Right atrium auricular region (tissue), 2 donors: ENCODE measurements at regions not wholly inside any gene's neighbourhood (a gene's known extent, or its start where the extent isn't known, plus 50 kb on each side); places are given as distances from the start of the nearest gene placed in this dataset.

Experiments
- DNase-seq: peaks from one replicate; pipeline ENCODE4 v3.0.0-alpha.2; 2019; ENCODE audit warnings: low spot score
- H3K27ac ChIP-seq, 2 donors: fragments of 200-600 bp; sonication (generic); 1 replicate in 1 of 2; 2 replicates in 1 of 2; pipeline ENCODE4 v1.5.1; 2016 to 2019
- H3K27me3 ChIP-seq, 2 donors: fragments of 200-600 bp; sonication (generic); one replicate each; pipeline versions ENCODE4 v1.5.1 to v1.6.0; 2017 to 2019
- H3K36me3 ChIP-seq: fragments of 200-600 bp; sonication (generic); one replicate; pipeline ENCODE4 v1.5.1; 2016
- H3K4me1 ChIP-seq, 2 donors: fragments of 200-600 bp; sonication (generic); one replicate each; pipeline versions ENCODE4 v1.5.1 to v1.6.0; 2017 to 2019
- H3K4me3 ChIP-seq, 2 donors: fragments of 200-600 bp; sonication (generic); 1 replicate in 1 of 2; 2 replicates in 1 of 2; pipeline ENCODE4 v1.5.1; 2017 to 2019; ENCODE audit warnings: mild to moderate bottlenecking in 1 of 2, moderate library complexity in 1 of 2
- H3K9me3 ChIP-seq, 2 donors: fragments of 200-600 bp; sonication (generic); one replicate each; pipeline ENCODE4 v1.5.1; 2019
- TF ChIP-seq, protein P1 (sequence below), 2 donors: fragments of 200-600 bp; sonication (generic); IDR thresholded peaks; one replicate each; pipeline ENCODE4 v1.5.1; 2019; ENCODE audit warnings: antibody characterized with exemption in 2 of 2

DNA sequence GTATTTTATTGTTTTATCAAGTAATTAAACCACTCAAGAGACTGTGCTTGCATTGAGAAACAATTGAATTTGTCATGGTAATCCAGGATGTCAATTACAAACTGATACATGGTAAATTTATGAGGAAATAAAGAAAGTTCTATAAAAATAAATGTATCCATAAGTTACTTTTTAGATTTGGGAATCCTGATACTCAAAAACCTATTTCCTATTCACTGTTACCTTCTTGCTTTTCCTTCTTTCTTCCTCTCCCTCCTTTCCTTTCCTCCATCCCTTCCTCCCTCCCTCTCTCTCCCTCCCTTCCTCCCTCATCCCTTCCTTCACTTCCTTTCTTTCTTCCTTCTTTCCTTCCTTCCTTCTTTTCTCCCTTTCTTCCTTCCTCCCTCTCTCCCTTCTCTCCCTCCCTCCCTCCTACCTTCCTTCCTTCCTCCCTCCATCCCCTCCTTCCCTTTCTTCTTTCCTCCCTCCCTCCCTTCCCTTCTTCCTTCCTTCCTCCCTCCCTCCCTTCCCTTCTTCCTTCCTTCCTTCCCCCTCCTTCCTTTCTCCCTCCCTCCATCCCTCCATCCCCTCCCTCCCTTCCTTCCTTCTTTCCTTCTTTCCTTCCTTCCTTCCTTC, 1299.1 kb upstream of the ZEB2 start:
- H3K36me3 ChIP-seq = no peaks in the 10 kb centered on the region
- no peaks in the 10 kb centered on the region for H3K4me1 ChIP-seq
- H3K9me3 ChIP-seq = no peaks in the 10 kb centered on the region
- H3K4me3 ChIP-seq = no peak overlapping the region
- H3K27ac ChIP-seq = no peak overlapping the region
- DNase-seq = no peak
- TF ChIP-seq, protein P1, sequence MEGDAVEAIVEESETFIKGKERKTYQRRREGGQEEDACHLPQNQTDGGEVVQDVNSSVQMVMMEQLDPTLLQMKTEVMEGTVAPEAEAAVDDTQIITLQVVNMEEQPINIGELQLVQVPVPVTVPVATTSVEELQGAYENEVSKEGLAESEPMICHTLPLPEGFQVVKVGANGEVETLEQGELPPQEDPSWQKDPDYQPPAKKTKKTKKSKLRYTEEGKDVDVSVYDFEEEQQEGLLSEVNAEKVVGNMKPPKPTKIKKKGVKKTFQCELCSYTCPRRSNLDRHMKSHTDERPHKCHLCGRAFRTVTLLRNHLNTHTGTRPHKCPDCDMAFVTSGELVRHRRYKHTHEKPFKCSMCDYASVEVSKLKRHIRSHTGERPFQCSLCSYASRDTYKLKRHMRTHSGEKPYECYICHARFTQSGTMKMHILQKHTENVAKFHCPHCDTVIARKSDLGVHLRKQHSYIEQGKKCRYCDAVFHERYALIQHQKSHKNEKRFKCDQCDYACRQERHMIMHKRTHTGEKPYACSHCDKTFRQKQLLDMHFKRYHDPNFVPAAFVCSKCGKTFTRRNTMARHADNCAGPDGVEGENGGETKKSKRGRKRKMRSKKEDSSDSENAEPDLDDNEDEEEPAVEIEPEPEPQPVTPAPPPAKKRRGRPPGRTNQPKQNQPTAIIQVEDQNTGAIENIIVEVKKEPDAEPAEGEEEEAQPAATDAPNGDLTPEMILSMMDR (IDR thresholded peaks at IDR 0.05) = no peak
- no peaks in the 10 kb centered on the region for H3K27me3 ChIP-seq

DNA sequence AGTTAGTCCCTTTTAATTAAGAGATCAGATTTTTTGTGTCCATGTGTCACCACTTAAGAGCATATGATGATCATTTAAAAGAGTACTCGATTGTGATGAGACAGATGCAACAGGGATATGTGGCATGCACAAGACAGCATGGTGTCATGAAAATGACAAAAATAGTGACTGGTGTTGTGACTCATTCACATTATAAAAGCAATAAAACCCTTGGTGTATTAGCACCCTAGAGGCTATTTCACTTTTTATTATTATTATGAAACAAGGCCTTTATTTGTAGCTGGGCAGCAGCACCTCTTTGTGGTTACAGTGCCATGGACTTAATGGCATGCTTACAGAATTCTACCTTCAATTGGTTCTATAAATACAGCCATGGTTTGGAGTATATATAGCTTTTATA, 1296.0 kb upstream of the ZEB2 start:
- DNase-seq = no peak
- Histone ChIP-seq H3K9me3 (no peaks in the 10 kb centered on the region), H3K27ac (no peak overlapping the region), H3K36me3 (no peaks in the 10 kb centered on the region), H3K4me1 (no peaks in the 10 kb centered on the region), H3K4me3 (no peak overlapping the region), H3K27me3 (no peaks in the 10 kb centered on the region)
- TF ChIP-seq, protein P1 (IDR thresholded peaks at IDR 0.05) = no peak

DNA sequence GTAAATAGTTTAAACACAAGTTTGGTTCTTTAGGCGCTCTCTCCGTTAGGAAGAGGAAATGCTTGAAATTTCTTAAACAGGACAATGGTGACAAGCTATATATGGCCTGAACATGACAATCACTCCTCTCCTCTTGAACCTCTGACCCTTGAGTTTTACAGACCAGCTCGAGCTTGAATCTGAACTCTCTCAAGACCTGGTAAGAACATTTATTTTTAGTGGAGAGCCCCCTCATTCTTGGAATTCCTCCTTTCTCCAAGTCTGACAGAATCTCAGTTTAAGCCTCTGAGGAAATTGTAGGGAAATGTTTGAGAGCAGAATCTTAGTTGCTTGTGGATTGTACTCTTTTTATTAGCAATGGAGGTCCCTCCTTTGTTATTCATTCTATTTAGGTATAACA, 1293.6 kb upstream of the ZEB2 start:
- TF ChIP-seq, protein P1 (IDR thresholded peaks at IDR 0.05) = no peak
- no peak overlapping the region for H3K27ac ChIP-seq

DNA sequence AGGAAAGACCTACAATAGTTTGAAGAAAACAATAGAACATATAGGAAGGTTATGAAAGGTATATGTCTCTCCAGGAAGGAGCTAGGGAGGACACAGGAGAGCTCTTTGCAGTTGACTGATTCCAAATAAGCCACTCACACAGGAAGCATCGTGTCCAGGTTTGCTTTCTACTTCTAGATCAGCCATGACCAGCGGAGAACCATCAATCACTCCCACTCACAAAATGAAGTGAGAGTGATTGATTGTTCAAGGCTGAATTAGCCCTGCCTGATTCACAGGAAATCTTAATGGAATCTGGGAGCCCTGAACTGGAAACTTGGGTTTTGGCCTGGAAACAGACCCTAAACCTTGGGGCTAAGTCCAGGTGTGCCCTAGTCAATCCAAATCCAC, 1292.2 kb upstream of the ZEB2 start:
- no peaks in the 10 kb centered on the region for H3K36me3 ChIP-seq
- H3K9me3 ChIP-seq = no peaks in the 10 kb centered on the region
- H3K4me1 ChIP-seq = no peaks in the 10 kb centered on the region
- no peak for DNase-seq
- no peak overlapping the region for H3K4me3 ChIP-seq
- H3K27me3 ChIP-seq = no peaks in the 10 kb centered on the region
- H3K27ac ChIP-seq = no peak overlapping the region
- TF ChIP-seq, protein P1 (IDR thresholded peaks at IDR 0.05) = no peak

More for the DNA sequence above, 1293.6 kb upstream of the ZEB2 start:
- H3K4me1 ChIP-seq = no peaks in the 10 kb centered on the region
- H3K9me3 ChIP-seq = no peaks in the 10 kb centered on the region
- no peaks in the 10 kb centered on the region for H3K36me3 ChIP-seq
- no peaks in the 10 kb centered on the region for H3K27me3 ChIP-seq
- H3K4me3 ChIP-seq = no peak overlapping the region
- no peak for DNase-seq

DNA sequence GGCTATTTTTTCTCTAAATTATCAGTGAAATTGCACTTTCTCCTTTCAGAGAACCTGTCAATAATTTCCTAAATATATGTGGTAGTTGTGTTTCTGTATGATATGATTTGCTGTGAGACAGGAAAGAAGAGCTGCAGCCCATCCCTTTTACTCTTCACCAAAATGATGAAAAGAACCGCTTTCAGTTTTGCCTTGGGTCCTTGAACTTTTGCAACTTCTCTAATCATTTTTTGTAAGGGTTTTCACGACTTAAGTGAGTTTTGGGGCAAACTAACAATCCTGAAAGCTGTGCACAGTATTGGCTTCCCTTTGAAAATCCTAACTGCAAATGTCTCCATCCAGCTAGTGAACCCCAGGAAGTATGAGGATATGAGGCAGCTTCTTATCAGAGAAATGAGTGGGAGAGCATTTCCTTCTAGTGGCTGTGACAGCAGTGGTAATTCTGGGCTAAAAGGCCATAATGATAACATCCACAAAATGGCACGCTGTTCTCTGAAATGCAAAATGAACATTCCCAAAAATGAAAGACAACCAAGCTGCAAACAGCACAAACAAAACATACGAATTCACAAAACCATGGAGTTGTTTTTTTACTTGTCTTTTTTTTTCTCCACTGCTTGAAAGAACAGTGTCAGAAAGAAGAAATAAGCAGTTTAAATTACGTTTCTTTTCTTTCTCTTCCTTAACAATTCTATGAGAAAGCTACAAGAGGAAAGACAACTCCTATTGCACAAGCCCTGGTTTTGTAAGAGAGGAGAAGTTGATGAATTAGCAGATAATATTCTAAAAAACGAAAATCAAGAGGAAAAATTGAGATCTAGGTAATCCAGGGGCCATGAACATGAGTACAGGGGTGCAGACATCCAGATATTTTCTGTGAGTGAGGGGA, 1291.6 kb upstream of the ZEB2 start:
- Histone ChIP-seq H3K36me3 (no peaks in the 10 kb centered on the region), H3K4me1 (no peaks in the 10 kb centered on the region), H3K27ac (no peak overlapping the region), H3K4me3 (no peak overlapping the region), H3K9me3 (no peaks in the 10 kb centered on the region), H3K27me3 (no peaks in the 10 kb centered on the region)
- TF ChIP-seq, protein P1 (IDR thresholded peaks at IDR 0.05) = no peak
- DNase-seq = no peak
